Retinal pigment epithelial cell (primary cell): ENCODE measurements at regions not wholly inside any gene's neighbourhood (a gene's known extent, or its start where the extent isn't known, plus 50 kb on each side); places are given as distances from the start of the nearest gene placed in this dataset.

Source experiments
- DNase-seq: peaks from one replicate; pipeline ENCODE4 v3.0.0-alpha.2; 2010; ENCODE audit warnings: low read depth
- H3K4me3 ChIP-seq: 2 replicates; pipeline ENCODE4 v1.5.1; 2011; ENCODE audit warnings: mild to moderate bottlenecking, low read length, control low read depth, moderate library complexity
- TF ChIP-seq, protein P1 (sequence below): conservative IDR thresholded peaks from 2 replicates; pipeline ENCODE4 v1.5.1; 2011; ENCODE audit warnings: low read depth, low read length, control low read depth, inconsistent platforms

DNA sequence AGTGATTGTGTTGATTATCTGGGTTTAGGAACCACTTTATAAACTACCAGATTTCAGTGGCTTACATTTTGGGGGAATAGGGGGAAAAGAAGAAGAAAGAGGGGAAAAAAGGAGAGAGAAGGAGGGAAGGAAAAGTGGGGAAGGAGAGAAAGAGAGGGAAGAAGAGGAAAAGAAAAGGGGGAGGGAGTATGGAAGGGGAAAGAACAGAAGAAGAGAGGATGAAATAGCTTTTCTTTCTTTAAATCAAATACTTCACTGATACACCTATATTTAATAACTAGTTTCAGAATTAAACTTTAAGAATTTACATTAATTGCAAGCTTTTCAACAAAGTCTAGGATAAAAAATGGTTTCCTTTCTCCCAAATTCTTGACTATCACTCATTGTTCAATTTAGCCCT, 289.6 kb downstream of the SDHAF3 start:
- DNase-seq: no peak
- no peak overlapping the region for H3K4me3 ChIP-seq
- TF ChIP-seq, protein P1, sequence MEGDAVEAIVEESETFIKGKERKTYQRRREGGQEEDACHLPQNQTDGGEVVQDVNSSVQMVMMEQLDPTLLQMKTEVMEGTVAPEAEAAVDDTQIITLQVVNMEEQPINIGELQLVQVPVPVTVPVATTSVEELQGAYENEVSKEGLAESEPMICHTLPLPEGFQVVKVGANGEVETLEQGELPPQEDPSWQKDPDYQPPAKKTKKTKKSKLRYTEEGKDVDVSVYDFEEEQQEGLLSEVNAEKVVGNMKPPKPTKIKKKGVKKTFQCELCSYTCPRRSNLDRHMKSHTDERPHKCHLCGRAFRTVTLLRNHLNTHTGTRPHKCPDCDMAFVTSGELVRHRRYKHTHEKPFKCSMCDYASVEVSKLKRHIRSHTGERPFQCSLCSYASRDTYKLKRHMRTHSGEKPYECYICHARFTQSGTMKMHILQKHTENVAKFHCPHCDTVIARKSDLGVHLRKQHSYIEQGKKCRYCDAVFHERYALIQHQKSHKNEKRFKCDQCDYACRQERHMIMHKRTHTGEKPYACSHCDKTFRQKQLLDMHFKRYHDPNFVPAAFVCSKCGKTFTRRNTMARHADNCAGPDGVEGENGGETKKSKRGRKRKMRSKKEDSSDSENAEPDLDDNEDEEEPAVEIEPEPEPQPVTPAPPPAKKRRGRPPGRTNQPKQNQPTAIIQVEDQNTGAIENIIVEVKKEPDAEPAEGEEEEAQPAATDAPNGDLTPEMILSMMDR: no peak

DNA sequence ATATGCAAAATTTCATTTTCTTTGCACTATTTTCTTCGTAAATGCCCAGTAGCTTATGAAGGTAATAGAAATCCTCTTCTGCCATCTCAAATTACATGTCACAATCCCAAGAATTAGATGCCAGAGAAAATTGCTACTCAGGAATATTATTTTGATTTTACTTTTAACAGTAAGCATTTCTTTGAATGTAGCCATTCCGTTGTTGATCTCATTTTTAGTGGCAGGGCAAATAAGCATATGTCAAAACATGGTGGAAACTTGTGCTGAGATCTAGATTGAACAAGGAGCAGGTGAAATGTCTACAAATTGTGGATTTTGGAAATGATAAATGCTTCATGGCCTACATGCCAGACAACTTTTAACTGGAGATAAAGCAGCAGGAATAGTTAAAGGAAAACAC, 291.8 kb downstream of the SDHAF3 start:
- DNase-seq: no peak
- TF ChIP-seq, protein P1: no peak
- H3K4me3 ChIP-seq: no peak overlapping the region

DNA sequence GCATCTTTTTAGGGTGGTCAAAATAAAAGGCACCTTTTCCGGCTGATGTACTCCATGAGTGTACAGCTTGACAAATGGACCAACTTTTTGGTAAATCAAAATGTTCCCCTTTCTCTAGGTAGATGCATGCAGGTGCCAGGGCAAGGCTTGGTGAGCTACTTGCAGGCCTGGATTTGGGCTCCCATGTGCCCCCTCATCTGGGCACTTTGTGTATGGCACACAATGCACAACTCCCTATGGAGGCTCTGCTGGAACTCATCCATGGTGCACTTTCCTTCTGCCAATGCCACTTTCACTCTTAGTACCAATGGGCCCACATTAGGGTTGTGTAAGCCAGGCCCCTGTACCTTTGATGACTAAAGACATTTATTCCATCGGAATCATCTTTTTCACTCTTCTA, 300.8 kb downstream of the SDHAF3 start:
- H3K4me3 ChIP-seq: no peak overlapping the region
- TF ChIP-seq, protein P1: no peak
- no peak for DNase-seq

DNA sequence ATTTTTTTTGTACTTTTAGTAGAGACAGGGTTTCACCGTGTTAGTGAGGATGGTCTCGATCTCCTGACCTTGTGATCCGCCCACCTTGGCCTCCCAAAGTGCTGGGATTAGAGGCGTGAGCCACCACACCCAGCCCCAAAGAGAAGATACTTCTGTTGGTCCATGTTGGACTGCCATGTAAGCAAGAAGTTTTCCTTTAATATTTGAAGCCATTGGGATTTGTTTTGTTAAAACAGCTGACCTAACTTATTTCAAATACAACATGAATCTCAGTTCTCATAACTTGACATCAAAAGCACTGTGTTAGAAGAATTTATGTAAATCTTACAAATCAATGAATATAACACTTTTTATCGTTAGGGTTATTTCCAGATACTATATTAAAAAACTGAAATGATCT, 302.4 kb downstream of the SDHAF3 start:
- DNase-seq: no peak
- no peak overlapping the region for H3K4me3 ChIP-seq
- TF ChIP-seq, protein P1: no peak

DNA sequence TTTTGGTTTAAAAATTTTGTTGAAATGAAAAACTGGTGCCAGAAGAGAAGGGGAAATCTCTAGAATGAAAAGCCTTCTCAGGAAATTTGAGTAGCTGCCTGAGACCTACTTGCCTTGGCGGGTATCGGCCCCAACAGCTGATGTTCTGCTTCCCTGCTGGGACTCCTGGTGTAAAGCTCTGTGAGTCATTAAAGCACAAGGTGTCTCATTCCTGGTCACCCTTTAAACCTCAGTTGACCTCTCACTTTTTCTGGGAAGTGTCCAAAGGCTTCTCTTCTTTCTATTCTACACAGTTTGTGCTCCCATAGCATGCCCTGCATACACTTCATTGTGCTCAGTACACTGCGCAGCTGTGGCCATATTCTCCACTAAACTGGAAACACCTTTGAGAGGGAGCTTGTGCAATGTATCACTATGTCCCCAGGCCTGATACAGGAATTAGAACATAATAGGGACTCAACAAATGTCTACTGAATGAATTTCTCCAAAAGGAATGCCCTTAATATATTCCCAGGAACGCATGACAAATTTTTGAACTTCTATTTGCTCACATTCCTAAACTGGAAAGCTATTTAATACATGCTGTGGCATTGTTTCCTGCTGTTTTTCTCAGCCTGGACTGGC, 303.9 kb downstream of the SDHAF3 start:
- no peak for DNase-seq
- no peak overlapping the region for H3K4me3 ChIP-seq
- TF ChIP-seq, protein P1: no peak

DNA sequence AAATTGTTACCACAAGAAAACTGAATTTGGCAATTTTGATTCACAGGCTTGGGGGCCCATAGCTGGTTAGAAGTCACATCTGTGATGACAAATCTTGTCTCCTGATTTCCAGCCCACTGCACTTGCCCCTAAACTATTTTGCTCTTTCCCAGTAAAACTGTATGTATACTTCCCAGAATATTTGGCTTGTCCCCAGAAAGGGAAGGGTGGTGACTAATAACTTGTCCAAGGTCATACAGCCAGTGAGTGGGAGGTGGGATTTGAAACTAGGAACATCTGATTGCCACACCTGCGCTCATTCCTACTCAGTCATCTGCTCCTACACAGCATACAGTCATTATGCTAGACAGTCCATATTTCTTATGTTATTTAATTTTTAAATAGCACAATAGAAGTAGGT, 304.5 kb downstream of the SDHAF3 start:
- TF ChIP-seq, protein P1: no peak
- DNase-seq: no peak
- no peak overlapping the region for H3K4me3 ChIP-seq

DNA sequence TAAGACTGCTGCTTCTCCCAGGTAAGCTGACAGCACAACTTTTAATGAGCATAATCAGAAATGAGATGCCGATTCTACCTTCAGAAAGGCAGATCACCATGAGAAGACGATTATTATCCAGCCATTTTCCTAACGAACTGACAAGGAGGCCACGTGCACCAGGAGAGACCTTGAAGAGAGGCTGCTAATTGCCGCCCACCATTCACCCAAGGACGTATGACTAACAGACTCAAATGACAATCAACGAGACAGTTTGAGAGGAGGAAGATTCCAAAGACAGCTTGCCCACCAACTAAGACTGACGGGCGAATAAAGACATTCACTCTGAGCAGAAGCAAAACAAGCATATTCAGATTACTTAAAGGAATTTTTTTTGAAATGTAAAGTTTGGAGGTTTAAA, 301.9 kb upstream of the TAC1 start:
- TF ChIP-seq, protein P1: no peak
- H3K4me3 ChIP-seq: no peak overlapping the region
- no peak for DNase-seq
